SU-DHL-6 (cell line): ENCODE measurements at regions not wholly inside any gene's neighbourhood (a gene's known extent, or its start where the extent isn't known, plus 50 kb on each side); places are given as distances from the start of the nearest gene placed in this dataset.

Source experiments
- EZH2phosphoT487 ChIP-seq: fragments of 200-600 bp; sonication (generic), shearing (Covaris generic); conservative IDR thresholded peaks from 2 replicates; pipeline ENCODE4 v1.6.1; 2018; ENCODE audit warnings: mild to moderate bottlenecking, antibody characterized with exemption, low read length, moderate library complexity, mixed read lengths
- TF ChIP-seq, protein P1 (sequence below): fragments of 200-600 bp; sonication (generic); IDR thresholded peaks from one replicate; pipeline ENCODE4 v1.5.1; 2017; ENCODE audit warnings: antibody characterized with exemption, mild to moderate bottlenecking, low read length, moderate library complexity; ENCODE audit not compliant: insufficient read depth, poor library complexity, severe bottlenecking

DNA sequence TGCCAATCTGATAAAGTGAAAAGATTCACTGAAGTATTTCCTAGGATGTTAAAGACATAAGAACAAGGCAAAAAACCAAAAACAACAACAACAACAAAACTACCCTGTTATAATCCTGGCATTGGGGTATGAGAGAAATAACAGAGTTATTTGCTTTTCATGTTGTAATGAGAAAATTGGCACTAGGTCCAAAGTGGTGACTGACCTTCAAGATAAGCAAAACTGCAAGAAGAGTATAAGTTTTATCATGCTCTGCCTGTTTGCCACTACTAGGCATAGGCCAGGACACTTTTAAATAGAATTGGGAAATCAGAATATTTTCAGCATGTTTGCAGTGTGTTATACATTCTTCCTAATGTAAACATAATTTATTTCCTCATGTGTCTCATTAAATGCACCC, 140.1 kb upstream of the CPM start:
- TF ChIP-seq, protein P1, sequence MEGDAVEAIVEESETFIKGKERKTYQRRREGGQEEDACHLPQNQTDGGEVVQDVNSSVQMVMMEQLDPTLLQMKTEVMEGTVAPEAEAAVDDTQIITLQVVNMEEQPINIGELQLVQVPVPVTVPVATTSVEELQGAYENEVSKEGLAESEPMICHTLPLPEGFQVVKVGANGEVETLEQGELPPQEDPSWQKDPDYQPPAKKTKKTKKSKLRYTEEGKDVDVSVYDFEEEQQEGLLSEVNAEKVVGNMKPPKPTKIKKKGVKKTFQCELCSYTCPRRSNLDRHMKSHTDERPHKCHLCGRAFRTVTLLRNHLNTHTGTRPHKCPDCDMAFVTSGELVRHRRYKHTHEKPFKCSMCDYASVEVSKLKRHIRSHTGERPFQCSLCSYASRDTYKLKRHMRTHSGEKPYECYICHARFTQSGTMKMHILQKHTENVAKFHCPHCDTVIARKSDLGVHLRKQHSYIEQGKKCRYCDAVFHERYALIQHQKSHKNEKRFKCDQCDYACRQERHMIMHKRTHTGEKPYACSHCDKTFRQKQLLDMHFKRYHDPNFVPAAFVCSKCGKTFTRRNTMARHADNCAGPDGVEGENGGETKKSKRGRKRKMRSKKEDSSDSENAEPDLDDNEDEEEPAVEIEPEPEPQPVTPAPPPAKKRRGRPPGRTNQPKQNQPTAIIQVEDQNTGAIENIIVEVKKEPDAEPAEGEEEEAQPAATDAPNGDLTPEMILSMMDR, result no peak
- TF ChIP-seq EZH2phosphoT487, result no peak
